RWPE2 (cell line): ENCODE measurements at regions not wholly inside any gene's neighbourhood (a gene's known extent, or its start where the extent isn't known, plus 50 kb on each side); places are given as distances from the start of the nearest gene placed in this dataset.
A peak's percentile ranks its signal among the peaks of the same experiment; 100 is the strongest.

Experiments
- ATAC-seq: fragments of 200-7000 bp; cut with Tn5 transposase; 3 replicates; pipeline ENCODE4 v1.9.1; 2021; ENCODE audit warnings: low read depth
- DNase-seq: peaks from one replicate; pipeline ENCODE4 v3.0.0-alpha.2; 2020; ENCODE audit warnings: low spot score
- H3K27ac ChIP-seq: fragments of 450-650 bp; 2 replicates; pipeline ENCODE4 v1.5.1; 2017; ENCODE audit warnings: mild to moderate bottlenecking; ENCODE audit not compliant: poor library complexity, severe bottlenecking
- H3K27me3 ChIP-seq: fragments of 250-450 bp; sonication (Bioruptor Pico); 2 replicates; pipeline ENCODE4 v1.5.1; 2021; ENCODE audit warnings: mild to moderate bottlenecking, moderate library complexity; ENCODE audit not compliant: insufficient read depth, poor library complexity, severe bottlenecking
- H3K36me3 ChIP-seq: fragments of 250-450 bp; sonication (Bioruptor Pico); 2 replicates; pipeline ENCODE4 v1.5.1; 2020; ENCODE audit warnings: low read depth, mild to moderate bottlenecking, moderate library complexity
- H3K4me1 ChIP-seq: fragments of 250-450 bp; sonication (Bioruptor Pico); 2 replicates; pipeline ENCODE4 v1.5.1; 2021; ENCODE audit warnings: mild to moderate bottlenecking, moderate library complexity; ENCODE audit not compliant: insufficient read depth, poor library complexity, severe bottlenecking
- H3K4me3 ChIP-seq: fragments of 250-450 bp; sonication (Bioruptor Pico); 2 replicates; pipeline ENCODE4 v1.5.1; 2021; ENCODE audit warnings: mild to moderate bottlenecking, moderate library complexity; ENCODE audit not compliant: severe bottlenecking
- H3K9me3 ChIP-seq: fragments of 250-450 bp; sonication (Bioruptor Pico); 2 replicates; pipeline ENCODE4 v1.5.1; 2021; ENCODE audit warnings: mild to moderate bottlenecking, moderate library complexity; ENCODE audit not compliant: severe bottlenecking
- TF ChIP-seq, protein P1 (sequence below): fragments of 450-650 bp; IDR thresholded peaks from one replicate; pipeline ENCODE4 v1.5.1; 2017; ENCODE audit warnings: mild to moderate bottlenecking, moderate library complexity; ENCODE audit not compliant: poor library complexity, severe bottlenecking

DNA sequence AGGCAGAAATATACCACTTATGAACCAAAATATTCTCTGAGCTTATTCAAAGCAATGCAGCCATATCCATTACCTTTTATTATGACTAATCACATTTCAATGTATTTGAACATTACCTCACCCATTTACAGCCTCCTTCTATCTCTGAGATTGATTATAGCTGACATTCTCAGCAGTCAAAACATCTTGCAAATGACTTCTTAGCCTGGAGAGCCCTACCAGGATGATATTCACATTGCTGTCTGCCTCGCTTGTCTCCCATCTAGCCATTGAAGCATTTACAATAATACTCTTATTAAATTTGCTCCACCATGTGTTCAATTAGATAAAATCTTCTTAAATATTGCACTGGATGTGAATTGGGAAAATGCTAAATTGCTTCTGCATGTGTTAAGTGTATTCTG lies 1879.9 kb upstream of the ACO1 start:
- H3K27me3 ChIP-seq, result no peaks in the 10 kb centered on the region
- ATAC-seq, result peak; percentile 62
- peaks cover 3% of the 10 kb centered on the region for H3K4me1 ChIP-seq
- DNase-seq, result no peak
- TF ChIP-seq, protein P1, sequence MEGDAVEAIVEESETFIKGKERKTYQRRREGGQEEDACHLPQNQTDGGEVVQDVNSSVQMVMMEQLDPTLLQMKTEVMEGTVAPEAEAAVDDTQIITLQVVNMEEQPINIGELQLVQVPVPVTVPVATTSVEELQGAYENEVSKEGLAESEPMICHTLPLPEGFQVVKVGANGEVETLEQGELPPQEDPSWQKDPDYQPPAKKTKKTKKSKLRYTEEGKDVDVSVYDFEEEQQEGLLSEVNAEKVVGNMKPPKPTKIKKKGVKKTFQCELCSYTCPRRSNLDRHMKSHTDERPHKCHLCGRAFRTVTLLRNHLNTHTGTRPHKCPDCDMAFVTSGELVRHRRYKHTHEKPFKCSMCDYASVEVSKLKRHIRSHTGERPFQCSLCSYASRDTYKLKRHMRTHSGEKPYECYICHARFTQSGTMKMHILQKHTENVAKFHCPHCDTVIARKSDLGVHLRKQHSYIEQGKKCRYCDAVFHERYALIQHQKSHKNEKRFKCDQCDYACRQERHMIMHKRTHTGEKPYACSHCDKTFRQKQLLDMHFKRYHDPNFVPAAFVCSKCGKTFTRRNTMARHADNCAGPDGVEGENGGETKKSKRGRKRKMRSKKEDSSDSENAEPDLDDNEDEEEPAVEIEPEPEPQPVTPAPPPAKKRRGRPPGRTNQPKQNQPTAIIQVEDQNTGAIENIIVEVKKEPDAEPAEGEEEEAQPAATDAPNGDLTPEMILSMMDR, result no peak
- no peak overlapping the region for H3K4me3 ChIP-seq
- H3K9me3 ChIP-seq, result no peaks in the 10 kb centered on the region
- H3K27ac ChIP-seq, result no peak overlapping the region
- H3K36me3 ChIP-seq, result no peaks in the 10 kb centered on the region

GRCh38 chr9:30505311-30505710 lies 1879.1 kb upstream of the ACO1 start:
- Histone ChIP-seq H3K9me3 (no peaks in the 10 kb centered on the region), H3K4me3 (no peak overlapping the region), H3K27me3 (no peaks in the 10 kb centered on the region), H3K4me1 (peaks cover 3% of the 10 kb centered on the region), H3K27ac (no peak overlapping the region), H3K36me3 (no peaks in the 10 kb centered on the region)
- DNase-seq (no peak), ATAC-seq (no peak)
- TF ChIP-seq, protein P1, result no peak

DNA sequence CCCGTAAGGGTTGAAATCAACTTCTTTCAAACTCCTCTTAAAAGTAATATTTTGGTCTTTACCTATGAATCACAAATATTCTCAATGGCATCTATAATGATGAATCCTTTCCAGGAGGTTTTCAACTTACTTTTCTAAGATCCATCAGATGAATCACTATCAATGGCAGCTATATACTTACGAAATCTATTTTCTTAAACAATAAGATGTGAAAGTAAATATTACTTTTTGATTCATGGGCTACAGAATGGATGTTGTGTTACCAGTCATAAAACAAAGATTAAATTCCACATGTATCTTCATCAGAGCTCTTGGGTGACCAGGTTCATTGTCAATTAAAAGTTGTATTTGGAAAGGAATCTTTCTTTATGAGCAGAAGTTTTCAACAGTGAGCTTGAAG lies 1877.7 kb upstream of the ACO1 start:
- Histone ChIP-seq H3K9me3 (no peaks in the 10 kb centered on the region), H3K27ac (no peak overlapping the region), H3K4me1 (peaks cover 3% of the 10 kb centered on the region), H3K36me3 (no peaks in the 10 kb centered on the region), H3K4me3 (no peak overlapping the region), H3K27me3 (no peaks in the 10 kb centered on the region)
- DNase-seq, result no peak
- TF ChIP-seq, protein P1, result no peak
- ATAC-seq, result no peak

GRCh38 chr9:30507166-30507565 lies 1877.3 kb upstream of the ACO1 start:
- no peaks in the 10 kb centered on the region for H3K9me3 ChIP-seq
- H3K27me3 ChIP-seq, result no peaks in the 10 kb centered on the region
- ATAC-seq, result no peak
- no peak for DNase-seq
- H3K27ac ChIP-seq, result no peak overlapping the region
- no peaks in the 10 kb centered on the region for H3K36me3 ChIP-seq
- peaks cover 3% of the 10 kb centered on the region for H3K4me1 ChIP-seq
- no peak overlapping the region for H3K4me3 ChIP-seq
- TF ChIP-seq, protein P1, result no peak

- Histone ChIP-seq H3K9me3 (no peaks in the 10 kb centered on the region), H3K4me3 (no peak overlapping the region), H3K36me3 (no peaks in the 10 kb centered on the region), H3K27ac (no peak overlapping the region), H3K27me3 (no peaks in the 10 kb centered on the region), H3K4me1 (no peaks in the 10 kb centered on the region)
- DNase-seq (no peak), ATAC-seq (no peak)
- TF ChIP-seq, protein P1, result no peak
Measured at GRCh38 chr9:30511666-30512065, 1872.8 kb upstream of the ACO1 start.
